GM12878 (cell line): ENCODE measurements at regions not wholly inside any gene's neighbourhood (a gene's known extent, or its start where the extent isn't known, plus 50 kb on each side); places are given as distances from the start of the nearest gene placed in this dataset.
"Not testable (repeated sequence)": the region's sequence is repeated elsewhere in the genome, so short reads cannot be mapped to it uniquely, and the experiment has no call there.

Source experiments
- ATAC-seq: fragments of 200-7000 bp; cut with Tn5 transposase; 3 replicates; pipeline ENCODE4 v1.9.1; 2020; ENCODE audit warnings: mild to moderate bottlenecking, moderate library complexity
- BruUV-seq: library from RNA; stranded (reverse); fragments of 400-500 nt; replicated peaks from 2 replicates; lab custom pipeline; 2021; lab: Mats Ljungman, UMichigan
- CTCF ChIA-PET: fragments of 300-600 bp; sonication (Branson Sonifier 250); formaldehyde crosslinking; extraction: SDS; loops from one replicate; lab custom pipeline; 2021; ENCODE audit warnings: inconsistent platforms; lab: Yijun Ruan, JAX
- POLR2A ChIA-PET: fragments of 350-600 bp; formaldehyde crosslinking; extraction: SDS; loops from one replicate; lab custom pipeline; 2021; ENCODE audit warnings: inconsistent platforms; lab: Charles Lee
- RAD21 ChIA-PET: fragments of 300-600 bp; sonication (Branson Sonifier 250); formaldehyde crosslinking; loops from one replicate; lab custom pipeline; 2023; ENCODE audit warnings: antibody characterized with exemption; ENCODE audit not compliant: unreplicated experiment; lab: Charles Lee
- SMC1A ChIA-PET: fragments of 300-600 bp; sonication (Branson Sonifier 250); formaldehyde crosslinking; loops from one replicate; lab custom pipeline; 2023; ENCODE audit not compliant: unreplicated experiment, uncharacterized antibody; lab: Charles Lee
- DNase-seq: peaks from one replicate; pipeline ENCODE4 v3.0.0-alpha.2; 2011; ENCODE audit warnings: low read depth, low spot score
- FAIRE-seq: peaks from 3 replicates; lab custom pipeline; 2011; peaks lifted over from hg19 to GRCh38; lab: Jason Lieb, UNC
- H2AFZ ChIP-seq: 2 replicates; pipeline ENCODE4 v1.6.0; 2011; ENCODE audit warnings: low read depth, low read length, control low read depth; ENCODE audit not compliant: control insufficient read depth
- H3K27ac ChIP-seq: 2 replicates; pipeline ENCODE4 v1.5.1; 2011; ENCODE audit warnings: control low read depth; ENCODE audit not compliant: control insufficient read depth, insufficient read depth
- H3K27me3 ChIP-seq, 2 experiments: replicated peaks in 1 of 2; 2 replicates each; pipeline versions ENCODE4 v1.6.0 to v1.6.1; 2011; ENCODE audit warnings: low read length in 1 of 2; ENCODE audit not compliant: control insufficient read depth in 2 of 2, insufficient read depth in 2 of 2
- H3K36me3 ChIP-seq, 2 experiments: 2 replicates each; pipeline ENCODE4 v1.5.1; 2011; ENCODE audit warnings: low read length in 1 of 2; ENCODE audit not compliant: control insufficient read depth in 2 of 2, insufficient read depth in 2 of 2
- H3K4me1 ChIP-seq: 2 replicates; pipeline ENCODE4 v1.6.1; 2011; ENCODE audit warnings: mild to moderate bottlenecking, low read length, moderate library complexity, mixed read lengths; ENCODE audit not compliant: control insufficient read depth, insufficient read depth
- H3K4me2 ChIP-seq: 2 replicates; pipeline ENCODE4 v1.6.0; 2011; ENCODE audit warnings: control low read depth; ENCODE audit not compliant: control insufficient read depth, insufficient read depth
- H3K4me3 ChIP-seq: fragments of 200-600 bp; sonication (generic); 2 replicates; pipeline ENCODE4 v1.5.1; 2016
- H3K79me2 ChIP-seq: 2 replicates; pipeline ENCODE4 v1.6.0; 2011; ENCODE audit warnings: low read length; ENCODE audit not compliant: control insufficient read depth, insufficient read depth
- H3K9ac ChIP-seq: 2 replicates; pipeline ENCODE4 v1.8.0; 2011; ENCODE audit warnings: low read length, control low read depth, mixed read lengths; ENCODE audit not compliant: control insufficient read depth, insufficient read depth
- H3K9me3 ChIP-seq: replicated peaks from 3 replicates; pipeline ENCODE4 v1.5.1; 2011; ENCODE audit warnings: mild to moderate bottlenecking, low read length; ENCODE audit not compliant: control insufficient read depth, insufficient read depth
- H4K20me1 ChIP-seq: 2 replicates; pipeline ENCODE4 v1.6.0; 2011; ENCODE audit not compliant: control insufficient read depth, insufficient read depth
- ATF3 ChIP-seq: IDR thresholded peaks from 2 replicates; pipeline ENCODE4 v1.6.1; 2011; ENCODE audit warnings: low read depth, mild to moderate bottlenecking, low read length, moderate library complexity, borderline replicate concordance; ENCODE audit errors: extremely low read depth
- CBX5 ChIP-seq: sonication (generic); IDR thresholded peaks from 2 replicates; pipeline ENCODE4 v1.6.1; 2016; ENCODE audit warnings: low read depth, moderate library complexity, mild to moderate bottlenecking, inconsistent platforms
- DPF2 ChIP-seq: fragments of 450-650 bp; IDR thresholded peaks from 2 replicates; pipeline ENCODE4 v1.6.1; 2017; ENCODE audit warnings: mild to moderate bottlenecking
- E2F8 ChIP-seq: fragments of 450-650 bp; IDR thresholded peaks from 2 replicates; pipeline ENCODE4 v1.6.1; 2018; ENCODE audit warnings: mild to moderate bottlenecking, low read depth, moderate library complexity; ENCODE audit not compliant: partially characterized antibody
- E4F1 ChIP-seq: fragments of 450-650 bp; IDR thresholded peaks from 2 replicates; pipeline ENCODE4 v1.6.1; 2018; ENCODE audit warnings: borderline replicate concordance, mild to moderate bottlenecking; ENCODE audit not compliant: partially characterized antibody
- KDM1A ChIP-seq: fragments of 200-600 bp; sonication (generic); IDR thresholded peaks from 2 replicates; pipeline ENCODE4 v1.6.1; 2016; ENCODE audit warnings: borderline replicate concordance
- MLLT1 ChIP-seq: fragments of 450-650 bp; IDR thresholded peaks from 2 replicates; pipeline ENCODE4 v1.6.1; 2016; ENCODE audit warnings: mild to moderate bottlenecking
- NFXL1 ChIP-seq: fragments of 450-650 bp; IDR thresholded peaks from 2 replicates; pipeline ENCODE4 v1.6.1; 2017; ENCODE audit warnings: antibody characterized with exemption, mild to moderate bottlenecking, borderline replicate concordance
- POLR2AphosphoS2 ChIP-seq: IDR thresholded peaks from 2 replicates; pipeline ENCODE4 v1.6.1; 2011; ENCODE audit warnings: low read depth, mild to moderate bottlenecking, low read length, improper control_type of control experiment, moderate library complexity
- SREBF2 ChIP-seq: IDR thresholded peaks from 2 replicates; pipeline ENCODE4 v1.6.1; 2012; ENCODE audit warnings: mild to moderate bottlenecking, low read length
- ZNF622 ChIP-seq: fragments of 450-650 bp; IDR thresholded peaks from 2 replicates; pipeline ENCODE4 v1.6.1; 2017; ENCODE audit warnings: mild to moderate bottlenecking, inconsistent platforms
- WGBS: methylation state at CpG from one replicate; pipeline ENCODE4 v1.1.6; 2016; ENCODE audit warnings: low lambda C conversion rate; ENCODE audit not compliant: insufficient replicate concordance, insufficient coverage; ENCODE audit errors: missing lambda C conversion rate; 5-methylcytosine and 5-hydroxymethylcytosine counted together
- in situ Hi-C: fragments of 300-500 bp; cut with MboI; formaldehyde crosslinking; loops from 9 replicates; pipeline ENCODE4 v1.14.3; 2018; ENCODE audit warnings: mixed read lengths
- intact Hi-C: fragments of 100-400 bp; cut with micrococcal nuclease; formaldehyde crosslinking; loops from one replicate; pipeline ENCODE4 v1.14.2; 2022; ENCODE audit not compliant: unreplicated experiment

GRCh38 chr7:65602495-65602894 is 228.8 kb downstream of the ZNF92 start:
- RAD21 ChIA-PET, FAIRE-seq, in situ Hi-C loops: not testable (repeated sequence)

GRCh38 chr7:65609131-65609530 is 235.5 kb downstream of the ZNF92 start:
- H3K27ac ChIP-seq = no peak overlapping the region
- DNase-seq = no peak
- H3K4me2 ChIP-seq = no peak overlapping the region
- in situ Hi-C loops = no loop called here
- ChIA-PET CTCF (no interaction called here), POLR2A (no interaction called here), SMC1A (no interaction called here)
- FAIRE-seq = no peak
- H4K20me1 ChIP-seq = no peaks in the 10 kb centered on the region
- TF ChIP-seq SREBF2 = no peak
- TF ChIP-seq NFXL1 = no peak
- TF ChIP-seq CBX5 = no peak
- no peak for TF ChIP-seq ATF3
- no peak for TF ChIP-seq MLLT1
- TF ChIP-seq E4F1 = no peak
- TF ChIP-seq KDM1A = no peak
- TF ChIP-seq DPF2 = no peak
- TF ChIP-seq E2F8 = no peak
- no peak for TF ChIP-seq POLR2AphosphoS2
- TF ChIP-seq ZNF622 = no peak
- TF ChIP-seq, all 136 proteins: peak for 0
- no peak overlapping the region for H2AFZ ChIP-seq
- H3K79me2 ChIP-seq = no peaks in the 10 kb centered on the region
- no peak for ATAC-seq
- H3K36me3 ChIP-seq = no peaks in the 10 kb centered on the region
- RAD21 ChIA-PET = no interaction called here
- 39% methylated on average over 3 of the region's 3 CpGs for WGBS
- H3K4me3 ChIP-seq = no peak overlapping the region
- no peaks in the 10 kb centered on the region for H3K4me1 ChIP-seq
- no peaks in the 10 kb centered on the region for H3K27me3 ChIP-seq
- H3K9ac ChIP-seq = no peak overlapping the region
- intact Hi-C loops = no loop called here
- no peaks in the 10 kb centered on the region for H3K9me3 ChIP-seq
- BruUV-seq = no TSS peak

More at GRCh38 chr7:65602495-65602894, 228.8 kb downstream of the ZNF92 start:
- H3K9me3 ChIP-seq, ATAC-seq, CTCF ChIA-PET, H4K20me1 ChIP-seq, POLR2A ChIA-PET, SMC1A ChIA-PET, BruUV-seq, H3K79me2 ChIP-seq, H3K9ac ChIP-seq, H3K27me3 ChIP-seq, intact Hi-C loops, H3K36me3 ChIP-seq, H3K27ac ChIP-seq, H3K4me3 ChIP-seq, DNase-seq, H3K4me1 ChIP-seq, H2AFZ ChIP-seq, H3K4me2 ChIP-seq: not testable (repeated sequence)
- 0% methylated on average over 1 of the region's 1 CpG for WGBS
